ENCODE measurements at regions not wholly inside any gene's neighbourhood (a gene's known extent, or its start where the extent isn't known, plus 50 kb on each side); places are given as distances from the start of the nearest gene placed in this dataset.

DNA sequence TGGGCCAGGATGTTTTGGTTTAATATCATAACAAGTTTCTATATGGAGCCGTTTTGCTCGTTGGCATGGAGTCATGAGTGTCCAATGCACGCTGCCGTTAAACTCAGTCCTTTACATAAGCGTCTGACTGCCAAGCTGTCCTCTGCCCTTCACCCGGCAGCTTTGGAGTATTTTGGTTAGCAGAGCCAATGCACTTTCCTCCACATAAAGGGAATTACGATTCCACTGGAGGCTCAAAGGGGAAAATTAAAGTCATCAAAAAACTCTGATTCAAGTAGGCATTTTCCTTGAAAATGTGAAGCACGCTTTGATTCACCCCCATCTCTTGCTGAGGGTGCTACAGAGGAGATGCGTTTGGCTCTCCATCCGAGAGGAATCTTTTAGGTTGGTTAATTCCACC lies 144.4 kb upstream of the ARGLU1 start (continued):
- no peak for TF ChIP-seq CBX3 (IDR thresholded peaks at IDR 0.05; ENCODE audit: low read depth)
- no peak for TF ChIP-seq JUND (IDR thresholded peaks at IDR 0.05)
- TF ChIP-seq, protein P1, sequence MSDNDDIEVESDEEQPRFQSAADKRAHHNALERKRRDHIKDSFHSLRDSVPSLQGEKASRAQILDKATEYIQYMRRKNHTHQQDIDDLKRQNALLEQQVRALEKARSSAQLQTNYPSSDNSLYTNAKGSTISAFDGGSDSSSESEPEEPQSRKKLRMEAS (IDR thresholded peaks at IDR 0.05), result no peak
- no peak for TF ChIP-seq POLR2A (IDR thresholded peaks at IDR 0.05; ENCODE audit: borderline replicate concordance, extremely low read depth, insufficient read depth, insufficient read length)
- TF ChIP-seq ELF1 (IDR thresholded peaks at IDR 0.05; ENCODE audit: borderline replicate concordance, low read depth), result no peak
- no peak for TF ChIP-seq SP1 (IDR thresholded peaks at IDR 0.05; ENCODE audit: low read depth)

DNA sequence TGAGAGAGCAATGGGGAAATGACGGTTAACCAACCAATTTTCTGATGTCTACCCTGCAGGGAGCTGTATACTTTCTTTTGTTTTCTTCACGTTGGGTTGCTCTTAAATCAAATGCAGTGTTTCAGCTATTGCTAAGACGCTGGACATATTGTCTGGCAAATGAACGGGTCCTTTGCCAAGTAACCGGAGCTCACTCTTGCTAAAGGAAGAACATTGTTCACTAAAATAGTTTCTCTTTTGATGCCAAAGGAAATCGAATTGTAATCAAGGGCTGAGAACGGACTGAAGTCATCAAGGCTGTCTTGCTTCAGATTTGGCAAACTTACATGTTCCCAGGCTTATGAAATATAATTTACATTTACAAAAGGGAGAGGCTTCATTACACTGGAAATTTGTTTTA lies 142.3 kb upstream of the ARGLU1 start:
- H3K4me3 ChIP-seq (replicated peaks in 1 of 2; ENCODE audit: low read depth in 1 of 2, low read length in 2 of 2), result no peak overlapping the region
- POLR2A ChIA-PET, result no interaction called here
- CTCF ChIA-PET, result no interaction called here
- ATAC-seq (no peak), DNase-seq (ENCODE audit: low read depth, low spot score) (no peak)
- H3K9ac ChIP-seq (ENCODE audit: low read length), result no peak overlapping the region
- H3K4me2 ChIP-seq (ENCODE audit: low read length), result no peak overlapping the region
- RAD21 ChIA-PET (ENCODE audit: low non-redundant PET in 1 of 2, low total read pairs in 2 of 2, uncharacterized antibody in 2 of 2, unreplicated experiment in 2 of 2), result no interaction called here
- no peaks in the 10 kb centered on the region for H3K4me1 ChIP-seq (ENCODE audit: control insufficient read depth in 1 of 2, insufficient read depth in 2 of 2, low read length in 2 of 2)
- H3K9me2 ChIP-seq (ENCODE audit: insufficient read depth), result no peaks in the 10 kb centered on the region
- BruUV-seq (replicated peaks), result no TSS peak
- H3K79me2 ChIP-seq (ENCODE audit: insufficient read depth, low read length), result no peaks in the 10 kb centered on the region
- H2AFZ ChIP-seq (ENCODE audit: low read depth, low read length, poor library complexity, severe bottlenecking), result no peak overlapping the region
- no peaks in the 10 kb centered on the region for H4K20me1 ChIP-seq (ENCODE audit: insufficient read depth)
- no peaks in the 10 kb centered on the region for H3K36me3 ChIP-seq (ENCODE audit: control insufficient read depth in 1 of 2, insufficient read depth in 2 of 2, low read length in 2 of 2)
- peaks cover 37% of the 10 kb centered on the region for H3K27me3 ChIP-seq (ENCODE audit: insufficient read depth, low read length)
- H3K27ac ChIP-seq (ENCODE audit: low read depth, low read length), result no peak overlapping the region
- intact Hi-C loops (cut with micrococcal nuclease), result no loop called here
- TF ChIP-seq ELF1 (IDR thresholded peaks at IDR 0.05; ENCODE audit: borderline replicate concordance, low read depth) (no peak), SRF (IDR thresholded peaks at IDR 0.05; ENCODE audit: low read depth) (no peak), ZNF274 (IDR thresholded peaks at IDR 0.05; ENCODE audit: low read depth, low read length) (no peak), ZFX (IDR thresholded peaks at IDR 0.05) (no peak), SP1 (IDR thresholded peaks at IDR 0.05; ENCODE audit: low read depth) (no peak)
- H3K9me3 ChIP-seq (ENCODE audit: control insufficient read depth in 1 of 2, insufficient read depth in 1 of 2, low read depth in 1 of 2, low read length in 2 of 2), result no peaks in the 10 kb centered on the region

DNA sequence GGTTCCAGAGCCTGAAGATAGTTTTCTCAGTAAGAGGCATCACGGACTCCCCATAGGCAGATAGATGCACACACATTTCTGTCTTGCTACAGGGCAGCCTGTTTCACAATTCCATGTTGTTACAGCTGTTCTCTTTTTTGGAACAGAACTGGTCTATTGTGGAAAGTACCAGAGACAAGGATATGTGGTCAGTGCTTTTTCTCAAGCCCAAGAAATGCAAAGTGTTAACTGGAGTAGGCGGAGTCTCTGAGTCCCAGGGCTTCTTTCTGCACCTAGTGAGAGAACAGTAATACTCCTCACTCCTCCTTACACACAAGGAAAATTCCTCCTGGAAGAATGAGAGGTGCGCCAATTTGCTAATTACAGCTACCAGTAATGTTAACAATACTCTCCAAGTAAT lies 141.6 kb upstream of the ARGLU1 start:
- H3K9ac ChIP-seq (ENCODE audit: low read length), result no peak overlapping the region
- TF ChIP-seq CBX3 (IDR thresholded peaks at IDR 0.05; ENCODE audit: low read depth) (no peak), ZFX (IDR thresholded peaks at IDR 0.05) (no peak), SIN3A (IDR thresholded peaks at IDR 0.05; ENCODE audit: low read depth) (no peak), SP1 (IDR thresholded peaks at IDR 0.05; ENCODE audit: low read depth) (no peak), EZH2phosphoT487 (IDR thresholded peaks at IDR 0.05; ENCODE audit: borderline replicate concordance) (no peak), ELF1 (IDR thresholded peaks at IDR 0.05; ENCODE audit: borderline replicate concordance, low read depth) (no peak), JUND (IDR thresholded peaks at IDR 0.05) (no peak), CEBPB (IDR thresholded peaks at IDR 0.05; ENCODE audit: low read depth) (no peak)
- TF ChIP-seq, protein P2, sequence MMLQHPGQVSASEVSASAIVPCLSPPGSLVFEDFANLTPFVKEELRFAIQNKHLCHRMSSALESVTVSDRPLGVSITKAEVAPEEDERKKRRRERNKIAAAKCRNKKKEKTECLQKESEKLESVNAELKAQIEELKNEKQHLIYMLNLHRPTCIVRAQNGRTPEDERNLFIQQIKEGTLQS (IDR thresholded peaks at IDR 0.05), result no peak
- TF ChIP-seq, protein P3, sequence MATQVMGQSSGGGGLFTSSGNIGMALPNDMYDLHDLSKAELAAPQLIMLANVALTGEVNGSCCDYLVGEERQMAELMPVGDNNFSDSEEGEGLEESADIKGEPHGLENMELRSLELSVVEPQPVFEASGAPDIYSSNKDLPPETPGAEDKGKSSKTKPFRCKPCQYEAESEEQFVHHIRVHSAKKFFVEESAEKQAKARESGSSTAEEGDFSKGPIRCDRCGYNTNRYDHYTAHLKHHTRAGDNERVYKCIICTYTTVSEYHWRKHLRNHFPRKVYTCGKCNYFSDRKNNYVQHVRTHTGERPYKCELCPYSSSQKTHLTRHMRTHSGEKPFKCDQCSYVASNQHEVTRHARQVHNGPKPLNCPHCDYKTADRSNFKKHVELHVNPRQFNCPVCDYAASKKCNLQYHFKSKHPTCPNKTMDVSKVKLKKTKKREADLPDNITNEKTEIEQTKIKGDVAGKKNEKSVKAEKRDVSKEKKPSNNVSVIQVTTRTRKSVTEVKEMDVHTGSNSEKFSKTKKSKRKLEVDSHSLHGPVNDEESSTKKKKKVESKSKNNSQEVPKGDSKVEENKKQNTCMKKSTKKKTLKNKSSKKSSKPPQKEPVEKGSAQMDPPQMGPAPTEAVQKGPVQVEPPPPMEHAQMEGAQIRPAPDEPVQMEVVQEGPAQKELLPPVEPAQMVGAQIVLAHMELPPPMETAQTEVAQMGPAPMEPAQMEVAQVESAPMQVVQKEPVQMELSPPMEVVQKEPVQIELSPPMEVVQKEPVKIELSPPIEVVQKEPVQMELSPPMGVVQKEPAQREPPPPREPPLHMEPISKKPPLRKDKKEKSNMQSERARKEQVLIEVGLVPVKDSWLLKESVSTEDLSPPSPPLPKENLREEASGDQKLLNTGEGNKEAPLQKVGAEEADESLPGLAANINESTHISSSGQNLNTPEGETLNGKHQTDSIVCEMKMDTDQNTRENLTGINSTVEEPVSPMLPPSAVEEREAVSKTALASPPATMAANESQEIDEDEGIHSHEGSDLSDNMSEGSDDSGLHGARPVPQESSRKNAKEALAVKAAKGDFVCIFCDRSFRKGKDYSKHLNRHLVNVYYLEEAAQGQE (IDR thresholded peaks at IDR 0.05; ENCODE audit: low read depth), result no peak
- TF ChIP-seq, protein P4, sequence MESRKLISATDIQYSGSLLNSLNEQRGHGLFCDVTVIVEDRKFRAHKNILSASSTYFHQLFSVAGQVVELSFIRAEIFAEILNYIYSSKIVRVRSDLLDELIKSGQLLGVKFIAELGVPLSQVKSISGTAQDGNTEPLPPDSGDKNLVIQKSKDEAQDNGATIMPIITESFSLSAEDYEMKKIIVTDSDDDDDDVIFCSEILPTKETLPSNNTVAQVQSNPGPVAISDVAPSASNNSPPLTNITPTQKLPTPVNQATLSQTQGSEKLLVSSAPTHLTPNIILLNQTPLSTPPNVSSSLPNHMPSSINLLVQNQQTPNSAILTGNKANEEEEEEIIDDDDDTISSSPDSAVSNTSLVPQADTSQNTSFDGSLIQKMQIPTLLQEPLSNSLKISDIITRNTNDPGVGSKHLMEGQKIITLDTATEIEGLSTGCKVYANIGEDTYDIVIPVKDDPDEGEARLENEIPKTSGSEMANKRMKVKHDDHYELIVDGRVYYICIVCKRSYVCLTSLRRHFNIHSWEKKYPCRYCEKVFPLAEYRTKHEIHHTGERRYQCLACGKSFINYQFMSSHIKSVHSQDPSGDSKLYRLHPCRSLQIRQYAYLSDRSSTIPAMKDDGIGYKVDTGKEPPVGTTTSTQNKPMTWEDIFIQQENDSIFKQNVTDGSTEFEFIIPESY (IDR thresholded peaks at IDR 0.05; ENCODE audit: extremely low read depth, insufficient replicate concordance, low read length), result no peak

More for the DNA sequence above, 141.6 kb upstream of the ARGLU1 start:
- CTCF ChIA-PET, result no interaction called here
- Histone ChIP-seq H4K20me1 (ENCODE audit: insufficient read depth) (no peaks in the 10 kb centered on the region), H3K27me3 (ENCODE audit: insufficient read depth, low read length) (peaks cover 43% of the 10 kb centered on the region), H3K9me2 (ENCODE audit: insufficient read depth) (no peaks in the 10 kb centered on the region), H2AFZ (ENCODE audit: low read depth, low read length, poor library complexity, severe bottlenecking) (no peak overlapping the region), H3K4me1 (ENCODE audit: control insufficient read depth in 1 of 2, insufficient read depth in 2 of 2, low read length in 2 of 2) (no peaks in the 10 kb centered on the region), H3K36me3 (ENCODE audit: control insufficient read depth in 1 of 2, insufficient read depth in 2 of 2, low read length in 2 of 2) (no peaks in the 10 kb centered on the region), H3K27ac (ENCODE audit: low read depth, low read length) (no peak overlapping the region), H3K9me3 (ENCODE audit: control insufficient read depth in 1 of 2, insufficient read depth in 1 of 2, low read depth in 1 of 2, low read length in 2 of 2) (no peaks in the 10 kb centered on the region), H3K79me2 (ENCODE audit: insufficient read depth, low read length) (no peaks in the 10 kb centered on the region), H3K4me3 (replicated peaks in 1 of 2; ENCODE audit: low read depth in 1 of 2, low read length in 2 of 2) (no peak overlapping the region), H3K4me2 (ENCODE audit: low read length) (no peak overlapping the region)
- RAD21 ChIA-PET (ENCODE audit: low non-redundant PET in 1 of 2, low total read pairs in 2 of 2, uncharacterized antibody in 2 of 2, unreplicated experiment in 2 of 2), result no interaction called here
- intact Hi-C loops (cut with micrococcal nuclease), result no loop called here
- POLR2A ChIA-PET, result no interaction called here
- ATAC-seq (no peak), DNase-seq (ENCODE audit: low read depth, low spot score) (no peak)
- BruUV-seq (replicated peaks), result no TSS peak
